ENCODE measurements at regions not wholly inside any gene's neighbourhood (a gene's known extent, or its start where the extent isn't known, plus 50 kb on each side); places are given as distances from the start of the nearest gene placed in this dataset.

GRCh38 chr20:52761867-52762266, 210.3 kb upstream of the TSHZ2 start:
- Histone ChIP-seq H3K4me2 (replicated peaks; ENCODE audit: extremely low read depth, low read length, poor library complexity, severe bottlenecking) (no peak overlapping the region), H3K27ac (ENCODE audit: low read depth in 1 of 2, low read length in 2 of 2) (no peak overlapping the region), H3K27me3 (ENCODE audit: control insufficient read depth in 2 of 2, insufficient read depth in 2 of 2, low read length in 2 of 2) (no peaks in the 10 kb centered on the region), H3K79me2 (ENCODE audit: insufficient read depth, low read length) (no peaks in the 10 kb centered on the region), H3K4me3 (replicated peaks in 1 of 3; ENCODE audit: low read depth in 2 of 3, low read length in 3 of 3) (no peak overlapping the region), H2AFZ (ENCODE audit: insufficient read depth, low read depth, low read length, poor library complexity, severe bottlenecking) (no peak overlapping the region), H3K9me3 (replicated peaks in 1 of 2; ENCODE audit: control insufficient read depth in 1 of 2, insufficient read depth in 1 of 2, low read length in 2 of 2) (no peaks in the 10 kb centered on the region), H3K9ac (ENCODE audit: insufficient read depth, low read length, poor library complexity, severe bottlenecking) (no peak overlapping the region), H4K20me1 (ENCODE audit: insufficient read depth, low read length) (no peaks in the 10 kb centered on the region), H3K36me3 (replicated peaks in 1 of 2; ENCODE audit: control insufficient read depth in 1 of 2, insufficient read depth in 2 of 2, low read length in 2 of 2) (no peaks in the 10 kb centered on the region), H3K4me1 (ENCODE audit: control insufficient read depth in 1 of 2, insufficient read depth in 2 of 2, low read length in 2 of 2) (no peaks in the 10 kb centered on the region)
- intact Hi-C loops (cut with micrococcal nuclease) = no loop called here
- no peak overlapping the region for H3K4me3 Mint-ChIP-seq
- no peak for TF ChIP-seq CTCF (IDR thresholded peaks at IDR 0.05)
- WGBS (ENCODE audit: insufficient coverage) = 50% methylated on average over 1 of the region's 1 CpG
- no peak overlapping the region for H3K27ac Mint-ChIP-seq
- peaks cover 0 to under 1% (median 0%) of the 10 kb centered on the region in 3 donors for H3K27me3 Mint-ChIP-seq (ENCODE audit: low read depth in 3 of 3)
- H3K4me1 Mint-ChIP-seq = no peaks in the 10 kb centered on the region
- peaks cover 0 to 11% (median 3%) of the 10 kb centered on the region in 7 donors for H3K9me3 Mint-ChIP-seq
- DNase-seq = no peak
- no peaks in the 10 kb centered on the region for H3K36me3 Mint-ChIP-seq

- Histone ChIP-seq H3K27ac (ENCODE audit: low read depth in 1 of 2, low read length in 2 of 2) (no peak overlapping the region), H3K4me1 (ENCODE audit: control insufficient read depth in 1 of 2, insufficient read depth in 2 of 2, low read length in 2 of 2) (no peaks in the 10 kb centered on the region), H3K4me2 (replicated peaks; ENCODE audit: extremely low read depth, low read length, poor library complexity, severe bottlenecking) (no peak overlapping the region), H3K27me3 (ENCODE audit: control insufficient read depth in 2 of 2, insufficient read depth in 2 of 2, low read length in 2 of 2) (no peaks in the 10 kb centered on the region), H3K9me3 (replicated peaks in 1 of 2; ENCODE audit: control insufficient read depth in 1 of 2, insufficient read depth in 1 of 2, low read length in 2 of 2) (no peaks in the 10 kb centered on the region), H3K79me2 (ENCODE audit: insufficient read depth, low read length) (no peaks in the 10 kb centered on the region), H3K4me3 (replicated peaks in 1 of 3; ENCODE audit: low read depth in 2 of 3, low read length in 3 of 3) (no peak overlapping the region), H3K36me3 (replicated peaks in 1 of 2; ENCODE audit: control insufficient read depth in 1 of 2, insufficient read depth in 2 of 2, low read length in 2 of 2) (no peaks in the 10 kb centered on the region), H3K9ac (ENCODE audit: insufficient read depth, low read length, poor library complexity, severe bottlenecking) (no peak overlapping the region), H2AFZ (ENCODE audit: insufficient read depth, low read depth, low read length, poor library complexity, severe bottlenecking) (no peak overlapping the region), H4K20me1 (ENCODE audit: insufficient read depth, low read length) (no peaks in the 10 kb centered on the region)
- TF ChIP-seq CTCF (IDR thresholded peaks at IDR 0.05) = no peak
- Mint-ChIP-seq H3K4me3 (no peak overlapping the region), H3K4me1 (no peaks in the 10 kb centered on the region), H3K27me3 (ENCODE audit: low read depth in 3 of 3) (peaks cover 0 to 1% (median 0%) of the 10 kb centered on the region in 3 donors), H3K9me3 (peaks cover 0 to 9% (median 3%) of the 10 kb centered on the region in 7 donors), H3K27ac (no peak overlapping the region), H3K36me3 (no peaks in the 10 kb centered on the region)
- WGBS (ENCODE audit: insufficient coverage) = 100% methylated on average over 1 of the region's 3 CpGs
- DNase-seq = no peak
- intact Hi-C loops (cut with micrococcal nuclease) = no loop called here
These were observed 211.4 kb upstream of the TSHZ2 start for GRCh38 chr20:52760791-52761190.

All from CD14-positive monocyte (primary cell).